ENCODE measurements at regions not wholly inside any gene's neighbourhood (a gene's known extent, or its start where the extent isn't known, plus 50 kb on each side); places are given as distances from the start of the nearest gene placed in this dataset.

GRCh38 chr6:14910692-14911547 lies 334.9 kb upstream of the JARID2 start:
- DNase-seq (ENCODE audit: low read depth): no peak
- no peak for TF ChIP-seq CTCF (conservative IDR thresholded peaks at IDR 0.05; ENCODE audit: low read depth, low read length)
- H3K4me3 ChIP-seq (ENCODE audit: low read depth, low read length): no peak overlapping the region

GRCh38 chr6:14912226-14912625 lies 333.6 kb upstream of the JARID2 start:
- TF ChIP-seq CTCF (conservative IDR thresholded peaks at IDR 0.05; ENCODE audit: low read depth, low read length): no peak
- no peak for DNase-seq (ENCODE audit: low read depth)
- H3K4me3 ChIP-seq (ENCODE audit: low read depth, low read length): no peak overlapping the region

GRCh38 chr6:14912706-14913105 lies 333.2 kb upstream of the JARID2 start:
- no peak overlapping the region for H3K4me3 ChIP-seq (ENCODE audit: low read depth, low read length)
- TF ChIP-seq CTCF (conservative IDR thresholded peaks at IDR 0.05; ENCODE audit: low read depth, low read length): no peak
- no peak for DNase-seq (ENCODE audit: low read depth)

- H3K4me3 ChIP-seq (ENCODE audit: low read depth, low read length): no peak overlapping the region
- TF ChIP-seq CTCF (conservative IDR thresholded peaks at IDR 0.05; ENCODE audit: low read depth, low read length): no peak
- DNase-seq (ENCODE audit: low read depth): no peak
Measured at GRCh38 chr6:14913931-14914330, 331.9 kb upstream of the JARID2 start.

- no peak for TF ChIP-seq CTCF (conservative IDR thresholded peaks at IDR 0.05; ENCODE audit: low read depth, low read length)
- no peak for DNase-seq (ENCODE audit: low read depth)
- H3K4me3 ChIP-seq (ENCODE audit: low read depth, low read length): no peak overlapping the region
Measured at GRCh38 chr6:14915888-14916832, 329.7 kb upstream of the JARID2 start.

- no peak for TF ChIP-seq CTCF (conservative IDR thresholded peaks at IDR 0.05; ENCODE audit: low read depth, low read length)
- H3K4me3 ChIP-seq (ENCODE audit: low read depth, low read length): no peak overlapping the region
- no peak for DNase-seq (ENCODE audit: low read depth)
Measured at GRCh38 chr6:14917109-14917910, 328.6 kb upstream of the JARID2 start.

Measured in epithelial cell of proximal tubule (primary cell).